Esophagus (tissue), 2 donors: ENCODE measurements at regions not wholly inside any gene's neighbourhood (a gene's known extent, or its start where the extent isn't known, plus 50 kb on each side); places are given as distances from the start of the nearest gene placed in this dataset.
"Not testable (repeated sequence)": the region's sequence is repeated elsewhere in the genome, so short reads cannot be mapped to it uniquely, and the experiment has no call there.

Experiments used
- H3K27ac ChIP-seq, 2 donors: one replicate each; pipeline ENCODE4 v1.5.1; 2013; ENCODE audit warnings: low read depth in 2 of 2, mild to moderate bottlenecking in 2 of 2, inconsistent platforms in 1 of 2, low read length in 1 of 2, moderate library complexity in 1 of 2
- H3K27me3 ChIP-seq, 2 donors: one replicate each; pipeline ENCODE4 v1.6.1; 2013; ENCODE audit warnings: low read length in 2 of 2, control low read depth in 1 of 2, mild to moderate bottlenecking in 1 of 2; ENCODE audit not compliant: insufficient read depth in 2 of 2, control insufficient read depth in 1 of 2
- H3K36me3 ChIP-seq, 2 donors: one replicate each; pipeline ENCODE4 v1.6.1; 2013; ENCODE audit warnings: low read length in 1 of 2; ENCODE audit not compliant: control insufficient read depth in 2 of 2, insufficient read depth in 2 of 2
- H3K4me1 ChIP-seq, 2 donors: one replicate each; pipeline ENCODE4 v1.6.1; 2013; ENCODE audit warnings: low read length in 1 of 2; ENCODE audit not compliant: control insufficient read depth in 2 of 2, insufficient read depth in 2 of 2
- H3K4me3 ChIP-seq, 2 donors: one replicate each; pipeline ENCODE4 v1.5.1; 2013; ENCODE audit warnings: low read length in 2 of 2, mild to moderate bottlenecking in 2 of 2, low read depth in 1 of 2, moderate library complexity in 1 of 2
- H3K9me3 ChIP-seq, 2 donors: one replicate each; pipeline ENCODE4 v1.6.1; 2013; ENCODE audit warnings: mild to moderate bottlenecking in 2 of 2, low read depth in 1 of 2, low read length in 1 of 2, moderate library complexity in 1 of 2; ENCODE audit not compliant: control insufficient read depth in 2 of 2, insufficient read depth in 1 of 2
- WGBS, 2 donors: extraction: QIAGEN DNeasy Blood & Tissue Kit; methylation state at CpG; one replicate each; pipeline ENCODE4 v1.1.7; 2013; 5-methylcytosine and 5-hydroxymethylcytosine counted together
- donor health status: healthy with polysubstance abuse.
- donor health status: Bipolar disorder and iron deficiency.

DNA sequence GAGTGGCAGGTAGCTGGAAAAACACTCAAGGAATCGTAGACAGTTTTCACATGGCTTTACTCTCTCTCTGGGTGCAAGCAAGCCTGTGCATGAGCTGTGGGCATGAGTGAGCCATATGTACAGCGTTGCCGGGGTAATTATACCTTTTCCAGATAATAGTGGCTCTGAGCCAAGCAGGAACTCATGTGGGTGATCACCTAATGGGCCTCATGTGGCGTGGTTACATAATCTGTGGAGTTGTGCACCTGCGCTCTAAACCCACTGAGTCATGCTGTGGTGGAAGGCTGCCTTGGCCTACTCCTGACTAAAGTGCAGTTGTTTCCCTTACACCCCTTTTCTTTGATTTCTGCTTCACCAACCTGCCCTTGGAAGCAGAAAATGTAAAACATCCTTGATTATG lies 1564.5 kb upstream of the PCDH10 start:
- Histone ChIP-seq H3K4me3 (no peak overlapping the region), H3K36me3 (no peaks in the 10 kb centered on the region), H3K4me1 (peaks cover 0 to 3% of the 10 kb centered on the region in 2 donors), H3K27ac (no peak overlapping the region), H3K9me3 (no peaks in the 10 kb centered on the region), H3K27me3 (no peaks in the 10 kb centered on the region)
- 48 to 64% methylated on average over 5 of the region's 5 CpGs for WGBS, 2 donors

DNA sequence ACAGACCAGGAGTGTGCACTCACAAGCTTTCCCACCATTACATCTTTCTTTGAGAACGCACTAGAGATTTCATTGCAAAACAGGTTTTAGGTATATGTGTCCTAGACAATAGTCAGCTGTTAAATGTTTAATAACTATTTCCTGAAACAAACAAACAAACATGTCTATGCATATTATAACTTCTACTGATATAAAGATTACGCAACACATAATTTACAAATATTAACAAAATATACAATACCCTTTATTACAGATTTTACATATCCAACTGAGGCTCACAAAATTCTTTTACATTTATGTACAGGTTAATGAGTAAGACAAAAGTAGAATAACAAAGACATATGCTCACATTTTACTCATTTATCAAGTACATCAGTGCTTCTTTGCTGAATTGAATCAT lies 1554.0 kb upstream of the PCDH10 start:
- H3K27me3 ChIP-seq, result no peaks in the 10 kb centered on the region
- 92 to 93% methylated on average over 2 of the region's 2 CpGs for WGBS, 2 donors

DNA sequence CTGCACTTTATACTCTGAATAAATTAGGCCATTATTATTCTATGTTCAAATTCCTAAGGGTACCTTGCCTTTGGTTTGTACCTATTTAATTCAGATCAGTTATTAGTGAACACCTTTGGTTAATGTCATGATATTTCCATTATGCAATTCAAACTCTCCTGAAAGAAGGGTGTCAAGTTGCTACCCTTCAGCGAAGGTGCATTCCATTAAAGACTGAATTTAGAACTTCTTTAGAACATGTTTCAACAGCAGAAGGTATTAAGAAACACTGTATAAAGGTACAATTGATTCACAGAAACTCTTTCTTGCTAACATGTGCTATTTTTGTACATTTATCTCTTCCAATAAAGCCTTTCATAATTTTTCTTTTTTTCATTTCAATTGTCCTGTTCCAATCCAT lies 1545.4 kb upstream of the PCDH10 start:
- no peaks in the 10 kb centered on the region for H3K27me3 ChIP-seq
- H3K36me3 ChIP-seq, result no peaks in the 10 kb centered on the region
- 2 to 32% methylated on average over 1 of the region's 1 CpG for WGBS, 2 donors
- H3K27ac ChIP-seq, result no peak overlapping the region
- no peak overlapping the region for H3K4me3 ChIP-seq
- H3K9me3 ChIP-seq, result no peaks in the 10 kb centered on the region
- no peaks in the 10 kb centered on the region for H3K4me1 ChIP-seq

More for the DNA sequence above, 1554.0 kb upstream of the PCDH10 start:
- Histone ChIP-seq H3K36me3 (no peaks in the 10 kb centered on the region), H3K4me3 (no peak overlapping the region), H3K4me1 (no peaks in the 10 kb centered on the region), H3K9me3 (no peaks in the 10 kb centered on the region), H3K27ac (no peak overlapping the region)

DNA sequence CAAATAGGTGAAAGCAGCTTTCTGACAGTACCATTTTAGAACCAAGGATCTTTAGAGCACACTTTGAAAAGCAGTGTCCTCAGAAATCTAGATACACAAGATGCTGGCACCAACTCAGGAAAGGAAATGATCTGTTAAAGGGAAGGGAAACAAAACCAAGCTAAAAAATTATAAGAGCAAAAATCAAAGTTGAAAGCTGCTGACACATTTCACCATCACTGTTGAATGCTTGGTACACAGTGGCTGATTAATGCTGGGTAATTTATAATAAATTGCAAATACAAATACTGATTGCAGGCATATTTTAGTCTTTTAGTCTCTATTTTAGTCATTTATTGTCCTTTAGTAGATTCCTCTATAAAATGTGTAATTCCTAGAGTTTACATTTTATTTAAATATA lies 1540.1 kb upstream of the PCDH10 start:
- H3K4me3 ChIP-seq, result no peak overlapping the region

DNA sequence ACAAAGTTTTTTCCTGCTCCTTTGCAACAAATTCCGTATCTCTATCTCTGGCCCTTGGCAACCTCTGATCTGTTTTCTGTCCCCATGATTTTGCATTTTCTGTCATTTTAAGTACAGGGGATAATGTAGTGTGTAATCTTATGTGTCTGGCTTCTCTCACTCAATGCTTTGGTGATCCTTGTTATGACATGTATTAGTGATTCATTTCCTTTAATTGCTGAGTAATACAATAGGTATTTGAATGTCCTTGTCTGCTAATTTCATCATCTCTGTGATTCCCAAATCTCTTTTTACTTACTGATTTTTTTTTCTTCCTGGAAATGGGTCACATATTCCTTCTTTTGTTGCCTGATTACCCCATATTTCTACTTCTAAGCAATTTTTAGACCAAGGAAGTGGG lies 1538.6 kb upstream of the PCDH10 start:
- 24 to 53% methylated on average over 1 of the region's 1 CpG for WGBS, 2 donors
- H3K27ac ChIP-seq, H3K9me3 ChIP-seq, H3K4me1 ChIP-seq, H3K27me3 ChIP-seq, H3K4me3 ChIP-seq, H3K36me3 ChIP-seq: not testable (repeated sequence)

More for the DNA sequence above, 1540.1 kb upstream of the PCDH10 start:
- Histone ChIP-seq H3K4me1 (no peaks in the 10 kb centered on the region), H3K9me3 (no peaks in the 10 kb centered on the region), H3K27me3 (no peaks in the 10 kb centered on the region), H3K27ac (no peak overlapping the region), H3K36me3 (no peaks in the 10 kb centered on the region)

DNA sequence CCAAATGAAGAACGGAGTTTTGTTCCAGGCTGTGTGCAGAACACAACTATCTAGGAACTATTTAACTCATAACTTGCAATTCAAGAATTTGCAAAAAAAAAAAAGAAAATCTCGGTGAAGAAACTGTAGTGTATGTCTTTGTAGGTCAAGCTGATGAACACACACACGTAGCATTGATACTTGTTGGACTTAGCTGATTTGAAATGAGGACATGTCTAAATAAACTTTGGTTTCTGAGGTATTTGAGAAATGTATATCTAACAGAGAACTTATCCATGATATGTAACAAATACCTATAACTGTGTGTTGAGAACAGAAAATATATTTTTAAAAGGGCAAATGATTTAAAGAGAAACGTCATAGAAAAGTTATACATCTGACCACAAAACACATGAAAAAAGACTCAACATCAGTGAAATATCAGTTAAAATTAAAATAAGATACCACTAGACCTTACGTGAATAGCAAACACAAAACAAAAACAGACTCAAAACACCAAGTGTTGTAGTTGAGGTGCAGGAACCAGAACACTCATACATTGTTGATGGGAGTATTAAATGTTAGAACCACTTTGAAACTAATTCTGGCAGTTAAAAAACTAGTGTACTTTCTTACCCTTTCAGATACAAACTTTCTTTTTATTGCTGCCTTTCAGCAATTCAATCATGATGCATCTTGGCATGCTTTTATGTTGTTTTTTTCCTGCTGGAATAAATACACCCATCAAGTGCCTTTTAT lies 1535.8 kb upstream of the PCDH10 start:
- no peaks in the 10 kb centered on the region for H3K4me1 ChIP-seq
- no peaks in the 10 kb centered on the region for H3K36me3 ChIP-seq
- no peak overlapping the region for H3K27ac ChIP-seq
- H3K9me3 ChIP-seq, result no peaks in the 10 kb centered on the region
- 71 to 76% methylated on average over 5 of the region's 5 CpGs for WGBS, 2 donors
- H3K4me3 ChIP-seq, result no peak overlapping the region
- no peaks in the 10 kb centered on the region for H3K27me3 ChIP-seq

DNA sequence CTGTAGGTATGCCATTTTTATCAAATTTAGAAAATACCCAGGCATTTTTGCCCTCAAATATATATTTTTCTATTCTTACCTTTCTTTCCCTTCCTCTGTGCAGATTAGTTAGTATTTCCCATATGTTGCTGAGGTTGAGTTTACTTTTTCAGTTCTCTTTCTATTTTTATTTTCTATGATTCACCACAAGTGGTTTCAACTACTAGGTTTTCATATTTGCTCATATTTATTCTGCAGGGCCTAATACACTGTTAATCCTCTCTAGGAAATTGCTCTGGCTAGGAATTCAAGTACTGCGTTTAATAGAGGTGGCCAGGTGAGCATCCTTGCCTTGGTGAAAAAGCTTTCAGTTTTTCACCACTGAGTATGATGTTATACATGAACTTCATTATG lies 1535.3 kb upstream of the PCDH10 start:
- Histone ChIP-seq H3K27ac (no peak overlapping the region), H3K36me3 (no peaks in the 10 kb centered on the region), H3K4me1 (no peaks in the 10 kb centered on the region), H3K4me3 (no peak overlapping the region), H3K27me3 (no peaks in the 10 kb centered on the region), H3K9me3 (no peaks in the 10 kb centered on the region)
- WGBS, 2 donors, result 60 to 85% methylated on average over 1 of the region's 1 CpG

DNA sequence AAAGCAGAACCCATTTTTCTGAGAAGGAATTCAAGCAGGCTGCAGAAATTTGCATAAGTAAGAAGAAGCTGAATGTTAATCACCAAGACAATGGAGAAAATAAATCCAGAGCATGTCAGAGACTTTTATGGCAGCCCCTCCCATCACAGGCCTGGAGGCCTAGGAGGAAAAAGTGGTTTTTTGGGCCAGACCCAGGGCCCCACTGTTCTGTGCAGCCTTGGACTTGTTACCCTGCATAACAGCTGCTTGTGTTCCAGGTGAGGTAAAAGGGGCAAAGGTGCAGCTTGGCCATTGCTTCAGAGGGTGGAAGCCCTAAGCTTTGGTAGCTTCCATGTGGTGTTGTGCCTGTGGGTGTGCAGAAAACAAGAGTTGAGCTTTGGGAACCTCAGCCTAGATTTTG lies 1516.2 kb upstream of the PCDH10 start:
- H3K9me3 ChIP-seq, result peaks cover 3 to 8% of the 10 kb centered on the region in 2 donors
- H3K36me3 ChIP-seq, result no peaks in the 10 kb centered on the region
- H3K4me1 ChIP-seq, result peaks cover 2 to 5% of the 10 kb centered on the region in 2 donors
- H3K27me3 ChIP-seq, result no peaks in the 10 kb centered on the region
- no peak overlapping the region for H3K4me3 ChIP-seq
- no peak overlapping the region for H3K27ac ChIP-seq

DNA sequence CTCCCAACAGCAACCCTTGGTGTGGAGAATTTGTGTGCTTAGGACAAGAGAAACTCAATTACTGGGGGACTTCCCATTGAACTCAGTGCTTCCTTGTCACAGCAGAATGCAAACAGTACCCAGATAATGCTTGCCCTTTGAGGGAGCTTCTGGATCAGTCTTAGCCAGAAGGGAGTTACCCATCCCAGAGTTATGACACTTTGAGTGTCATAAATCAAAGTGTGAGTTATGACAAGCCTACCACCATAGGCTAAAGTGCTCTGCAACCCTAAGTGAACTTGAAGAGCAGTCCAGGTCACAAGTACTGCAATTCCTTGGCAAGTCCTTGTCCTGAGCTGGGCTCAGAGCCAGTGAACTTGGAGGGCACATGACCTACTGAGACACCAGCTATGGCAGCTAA lies 1513.9 kb upstream of the PCDH10 start:
- no peak overlapping the region for H3K4me3 ChIP-seq
- H3K36me3 ChIP-seq, result no peaks in the 10 kb centered on the region
- peaks cover 3 to 8% of the 10 kb centered on the region in 2 donors for H3K9me3 ChIP-seq
- peaks cover 2 to 5% of the 10 kb centered on the region in 2 donors for H3K4me1 ChIP-seq
- peak overlapping the region; percentile 27 to 42 for H3K27ac ChIP-seq
- H3K27me3 ChIP-seq, result no peaks in the 10 kb centered on the region

DNA sequence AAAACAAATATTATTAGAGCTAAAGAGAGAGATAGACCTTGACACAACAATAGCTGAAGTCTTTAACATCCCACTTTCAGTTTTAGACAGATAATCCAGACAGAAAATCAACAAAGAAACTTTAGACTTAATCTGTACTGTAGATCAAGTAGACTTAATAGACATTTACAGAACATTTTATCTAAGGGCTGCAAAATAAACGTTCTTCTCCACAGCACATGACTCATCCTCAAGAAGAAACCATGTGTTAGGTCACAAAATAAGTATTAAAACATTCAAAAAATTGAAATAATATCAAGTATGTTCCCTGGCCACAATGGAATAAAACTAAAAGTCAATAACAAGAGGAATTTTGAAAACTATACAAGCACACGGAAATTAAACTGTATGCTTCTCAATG lies 1510.3 kb upstream of the PCDH10 start:
- Histone ChIP-seq H3K9me3 (peaks cover 0 to 2% of the 10 kb centered on the region in 2 donors), H3K27ac (no peak overlapping the region), H3K27me3 (no peaks in the 10 kb centered on the region), H3K4me3 (no peak overlapping the region), H3K4me1 (peaks cover 2 to 5% of the 10 kb centered on the region in 2 donors), H3K36me3 (no peaks in the 10 kb centered on the region)
- WGBS, 2 donors, result 73% methylated on average over 2 of the region's 2 CpGs
